GM12872 (cell line): ENCODE measurements at regions not wholly inside any gene's neighbourhood (a gene's known extent, or its start where the extent isn't known, plus 50 kb on each side); places are given as distances from the start of the nearest gene placed in this dataset.

Experiments
- CTCF ChIP-seq: IDR thresholded peaks from 3 replicates; pipeline ENCODE4 v1.5.1; 2011; ENCODE audit warnings: low read depth, mild to moderate bottlenecking, low read length, moderate library complexity; ENCODE audit not compliant: insufficient read depth

- TF ChIP-seq CTCF: no peak
Measured at GRCh38 chr18:21162786-21163185, 51.2 kb upstream of the ROCK1 start.

GRCh38 chr18:21163647-21164547 lies 52.3 kb upstream of the ROCK1 start:
- no peak for TF ChIP-seq CTCF

- no peak for TF ChIP-seq CTCF
Measured at GRCh38 chr18:21164548-21165095, 53.0 kb upstream of the ROCK1 start.

GRCh38 chr18:21167641-21168377 lies 56.2 kb upstream of the ROCK1 start:
- no peak for TF ChIP-seq CTCF

- no peak for TF ChIP-seq CTCF
Measured at GRCh38 chr18:21168880-21169279, 57.3 kb upstream of the ROCK1 start.

- TF ChIP-seq CTCF: no peak
Measured at GRCh38 chr18:21177822-21178221, 64.2 kb upstream of the GREB1L start.

- peak; percentile 79 for TF ChIP-seq CTCF
Measured at GRCh38 chr18:21179590-21180220, 62.3 kb upstream of the GREB1L start.
